Hepatocyte (in vitro differentiated cells): ENCODE measurements at regions not wholly inside any gene's neighbourhood (a gene's known extent, or its start where the extent isn't known, plus 50 kb on each side); places are given as distances from the start of the nearest gene placed in this dataset.

ENCODE experiments used
- CTCF ChIP-seq: fragments of 200-600 bp; sonication (generic); IDR thresholded peaks from 2 replicates; pipeline ENCODE4 v1.5.1; 2016; ENCODE audit warnings: antibody characterized with exemption, mild to moderate bottlenecking; ENCODE audit not compliant: poor library complexity
- EZH2 ChIP-seq: fragments of 200-600 bp; sonication (generic); IDR thresholded peaks from 2 replicates; pipeline ENCODE4 v1.6.1; 2016; ENCODE audit warnings: antibody characterized with exemption, mild to moderate bottlenecking, borderline replicate concordance
- EZH2phosphoT487 ChIP-seq: fragments of 200-600 bp; sonication (generic); IDR thresholded peaks from one replicate; pipeline ENCODE4 v1.6.1; 2018; ENCODE audit warnings: antibody characterized with exemption, mild to moderate bottlenecking, low read depth, moderate library complexity; ENCODE audit not compliant: unreplicated experiment, severe bottlenecking

- TF ChIP-seq CTCF, result no peak
- TF ChIP-seq EZH2phosphoT487, result no peak
- no peak for TF ChIP-seq EZH2
Observed at GRCh38 chr17:69810326-69810965, 264.6 kb upstream of the KCNJ16 start.
